WERI-Rb-1 (cell line): ENCODE measurements at regions not wholly inside any gene's neighbourhood (a gene's known extent, or its start where the extent isn't known, plus 50 kb on each side); places are given as distances from the start of the nearest gene placed in this dataset.
"Not testable (repeated sequence)": the region's sequence is repeated elsewhere in the genome, so short reads cannot be mapped to it uniquely, and the experiment has no call there.

Experiments
- DNase-seq: peaks from one replicate; pipeline ENCODE4 v3.0.0-alpha.2; 2020
- H3K27ac ChIP-seq: fragments of 250-450 bp; sonication (Bioruptor Pico); 2 replicates; pipeline ENCODE4 v1.5.1; 2020; ENCODE audit warnings: mild to moderate bottlenecking, moderate library complexity
- H3K27me3 ChIP-seq: fragments of 250-450 bp; sonication (Bioruptor Pico); 2 replicates; pipeline ENCODE4 v1.5.1; 2021; ENCODE audit warnings: mild to moderate bottlenecking, low read depth, moderate library complexity; ENCODE audit not compliant: insufficient read depth, severe bottlenecking
- H3K36me3 ChIP-seq: fragments of 250-450 bp; sonication (Bioruptor Pico); 2 replicates; pipeline ENCODE4 v1.5.1; 2020; ENCODE audit warnings: mild to moderate bottlenecking, moderate library complexity
- H3K4me3 ChIP-seq: 2 replicates; pipeline ENCODE4 v1.5.1; 2011; ENCODE audit warnings: low read depth, mild to moderate bottlenecking, control low read depth, low read length
- H3K9me3 ChIP-seq: fragments of 250-450 bp; sonication (Bioruptor Pico); 2 replicates; pipeline ENCODE4 v1.5.1; 2021; ENCODE audit warnings: mild to moderate bottlenecking, moderate library complexity; ENCODE audit not compliant: severe bottlenecking
- TF ChIP-seq, protein P1 (sequence below): IDR thresholded peaks from 2 replicates; pipeline ENCODE4 v1.5.1; 2011; ENCODE audit warnings: low read depth, mild to moderate bottlenecking, control low read depth, inconsistent platforms, low read length

GRCh38 chr14:28303248-28303647, 463.3 kb upstream of the FOXG1 start:
- no peaks in the 10 kb centered on the region for H3K9me3 ChIP-seq

GRCh38 chr14:28305938-28306337, 460.6 kb upstream of the FOXG1 start:
- Histone ChIP-seq H3K27ac (no peak overlapping the region), H3K9me3 (no peaks in the 10 kb centered on the region), H3K36me3 (no peaks in the 10 kb centered on the region), H3K27me3 (no peaks in the 10 kb centered on the region), H3K4me3 (no peak overlapping the region)
- TF ChIP-seq, protein P1, sequence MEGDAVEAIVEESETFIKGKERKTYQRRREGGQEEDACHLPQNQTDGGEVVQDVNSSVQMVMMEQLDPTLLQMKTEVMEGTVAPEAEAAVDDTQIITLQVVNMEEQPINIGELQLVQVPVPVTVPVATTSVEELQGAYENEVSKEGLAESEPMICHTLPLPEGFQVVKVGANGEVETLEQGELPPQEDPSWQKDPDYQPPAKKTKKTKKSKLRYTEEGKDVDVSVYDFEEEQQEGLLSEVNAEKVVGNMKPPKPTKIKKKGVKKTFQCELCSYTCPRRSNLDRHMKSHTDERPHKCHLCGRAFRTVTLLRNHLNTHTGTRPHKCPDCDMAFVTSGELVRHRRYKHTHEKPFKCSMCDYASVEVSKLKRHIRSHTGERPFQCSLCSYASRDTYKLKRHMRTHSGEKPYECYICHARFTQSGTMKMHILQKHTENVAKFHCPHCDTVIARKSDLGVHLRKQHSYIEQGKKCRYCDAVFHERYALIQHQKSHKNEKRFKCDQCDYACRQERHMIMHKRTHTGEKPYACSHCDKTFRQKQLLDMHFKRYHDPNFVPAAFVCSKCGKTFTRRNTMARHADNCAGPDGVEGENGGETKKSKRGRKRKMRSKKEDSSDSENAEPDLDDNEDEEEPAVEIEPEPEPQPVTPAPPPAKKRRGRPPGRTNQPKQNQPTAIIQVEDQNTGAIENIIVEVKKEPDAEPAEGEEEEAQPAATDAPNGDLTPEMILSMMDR, result no peak
- no peak for DNase-seq

More at GRCh38 chr14:28303248-28303647, 463.3 kb upstream of the FOXG1 start:
- Histone ChIP-seq H3K27ac (no peak overlapping the region), H3K36me3 (no peaks in the 10 kb centered on the region), H3K27me3 (no peaks in the 10 kb centered on the region), H3K4me3 (no peak overlapping the region)
- DNase-seq, result no peak
- TF ChIP-seq, protein P1, result no peak

- TF ChIP-seq, protein P1, result no peak
- no peak overlapping the region for H3K27ac ChIP-seq
- DNase-seq, result no peak
- H3K27me3 ChIP-seq, result no peaks in the 10 kb centered on the region
- no peak overlapping the region for H3K4me3 ChIP-seq
- no peaks in the 10 kb centered on the region for H3K9me3 ChIP-seq
- H3K36me3 ChIP-seq, result no peaks in the 10 kb centered on the region
These were observed 459.1 kb upstream of the FOXG1 start for GRCh38 chr14:28307506-28307905.

GRCh38 chr14:28308734-28309133, 457.9 kb upstream of the FOXG1 start:
- Histone ChIP-seq H3K27me3 (no peaks in the 10 kb centered on the region), H3K27ac (no peak overlapping the region), H3K9me3 (no peaks in the 10 kb centered on the region), H3K36me3 (no peaks in the 10 kb centered on the region), H3K4me3 (no peak overlapping the region)
- no peak for DNase-seq
- TF ChIP-seq, protein P1, result no peak

- not testable (repeated sequence) for H3K27me3 ChIP-seq, H3K27ac ChIP-seq, H3K36me3 ChIP-seq, H3K4me3 ChIP-seq, H3K9me3 ChIP-seq, DNase-seq
These were observed 448.5 kb upstream of the FOXG1 start for GRCh38 chr14:28317890-28318675.

GRCh38 chr14:28321475-28322244, 444.9 kb upstream of the FOXG1 start:
- Histone ChIP-seq H3K27ac (no peak overlapping the region), H3K27me3 (no peaks in the 10 kb centered on the region), H3K4me3 (no peak overlapping the region), H3K9me3 (no peaks in the 10 kb centered on the region), H3K36me3 (no peaks in the 10 kb centered on the region)
- TF ChIP-seq, protein P1, result no peak
- DNase-seq, result no peak
